ENCODE measurements at regions not wholly inside any gene's neighbourhood (a gene's known extent, or its start where the extent isn't known, plus 50 kb on each side); places are given as distances from the start of the nearest gene placed in this dataset.

DNA sequence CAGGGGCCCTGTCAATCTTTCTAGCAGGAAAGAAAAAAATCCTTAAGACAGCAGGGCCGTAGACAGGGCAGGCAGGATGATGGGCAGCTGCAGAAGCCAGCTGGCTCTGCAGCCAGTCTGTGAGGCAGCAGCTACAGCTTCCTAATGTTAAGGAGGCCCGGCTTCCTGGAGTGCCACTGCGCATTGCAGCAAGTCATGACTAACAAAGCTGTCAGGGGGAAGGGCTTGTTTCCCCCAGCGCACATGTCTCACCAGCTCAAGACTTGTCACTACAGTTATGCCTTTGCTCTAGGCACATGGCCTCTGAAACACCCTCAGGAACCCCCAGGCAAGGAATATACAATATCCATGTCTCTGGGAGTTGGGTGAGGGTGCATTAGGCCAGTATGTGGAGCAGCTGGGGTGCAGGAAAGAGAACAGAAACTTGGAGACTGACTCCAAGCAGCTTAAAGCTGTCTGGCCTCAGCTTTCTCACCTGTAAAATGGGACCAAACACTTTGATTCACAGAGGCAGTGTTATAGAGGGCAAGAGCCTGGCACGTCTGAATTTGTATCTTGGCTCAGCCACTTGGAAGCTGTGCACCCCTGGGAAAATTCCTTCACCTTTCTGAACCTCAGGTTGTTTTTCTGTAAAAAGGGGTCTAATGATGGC lies 220.0 kb downstream of the HAPSTR1 start:
- TF ChIP-seq CTCF (IDR thresholded peaks at IDR 0.05) (no peak), POLR2A (IDR thresholded peaks at IDR 0.05) (no peak)

Data from breast epithelium (tissue), 3 donors.